Activated naive CD4-positive, alpha-beta T cell (primary cell): ENCODE measurements at regions not wholly inside any gene's neighbourhood (a gene's known extent, or its start where the extent isn't known, plus 50 kb on each side); places are given as distances from the start of the nearest gene placed in this dataset.

ENCODE experiments used
- DNase-seq, 4 experiments: peaks; one replicate each; lab custom pipeline; 2025; lab: John Stamatoyannopoulos, UW

DNA sequence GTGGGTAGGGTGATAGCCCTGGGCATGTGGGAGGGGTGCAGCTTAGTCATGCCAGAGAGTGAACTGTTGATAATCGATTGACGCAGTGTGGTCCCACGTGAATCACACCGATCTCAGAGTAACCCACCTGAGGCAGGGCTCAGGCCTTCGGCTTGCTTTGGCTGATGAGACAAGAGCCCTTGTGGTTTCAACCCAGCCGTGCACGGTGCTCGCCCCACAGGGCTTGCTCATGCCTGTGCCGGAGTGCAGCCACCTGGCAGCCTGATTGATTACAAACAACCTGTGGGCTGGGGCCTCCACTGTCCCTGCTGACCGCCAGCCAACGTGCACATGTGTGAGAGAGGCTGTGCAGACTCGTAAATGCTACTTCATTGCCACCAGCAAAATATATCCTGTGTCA, 144.9 kb upstream of the ADARB2 start:
- no peak for DNase-seq

DNA sequence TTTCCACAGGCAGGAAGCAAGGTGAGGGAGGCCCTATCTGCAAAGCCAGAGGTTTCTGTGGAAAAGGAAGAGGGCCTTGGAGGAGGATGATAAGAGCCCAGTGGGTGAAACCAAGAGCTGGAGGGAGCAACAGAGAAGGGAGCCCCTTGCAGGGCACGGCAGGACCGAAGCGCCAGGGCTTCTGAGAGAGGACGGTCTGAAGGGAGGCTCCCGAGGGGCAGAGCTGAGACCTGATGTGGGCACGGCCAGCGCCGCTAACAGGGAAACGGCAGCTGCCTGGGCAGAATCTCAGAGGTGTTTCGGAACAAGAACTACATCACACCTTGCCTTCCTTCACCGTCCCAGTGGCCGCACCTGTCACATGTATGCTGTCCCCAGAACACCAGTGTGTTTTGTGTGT, 144.3 kb upstream of the ADARB2 start:
- no peak for DNase-seq

GRCh38 chr10:1874533-1874932, 137.2 kb upstream of the ADARB2 start:
- DNase-seq: no peak

DNA sequence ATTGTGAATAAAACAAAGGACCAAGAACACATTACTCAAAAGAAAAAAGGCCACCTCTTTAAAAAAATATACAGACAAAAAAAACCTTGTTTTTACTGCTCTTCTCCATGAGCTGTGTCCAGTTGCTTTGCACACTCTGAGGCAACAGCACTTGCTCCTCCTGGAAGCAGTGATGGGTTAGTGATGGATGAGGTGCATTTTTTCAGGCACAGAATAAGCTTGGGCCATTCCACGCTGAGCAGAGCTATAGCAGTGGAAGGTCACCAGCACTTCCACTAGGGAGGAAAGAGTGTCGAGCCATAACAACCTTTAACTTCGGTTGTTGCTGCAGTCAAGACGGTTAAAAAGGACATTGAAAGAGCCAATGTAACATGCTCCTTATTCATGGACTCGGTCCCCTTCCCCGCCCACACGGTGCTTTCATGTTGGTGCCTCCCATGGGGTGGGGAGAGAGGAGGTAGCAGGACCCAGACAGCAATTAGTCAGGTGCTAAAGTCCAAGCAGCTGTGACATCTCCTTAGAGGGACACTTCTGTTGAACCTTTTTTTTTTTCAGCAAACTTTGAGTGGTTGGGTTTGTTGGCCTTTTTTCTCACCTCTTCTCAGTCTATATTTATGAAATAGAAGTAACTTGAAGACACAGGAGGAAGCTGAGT, 136.5 kb upstream of the ADARB2 start:
- no peak for DNase-seq

- DNase-seq: no peak
These were observed 134.9 kb upstream of the ADARB2 start for GRCh38 chr10:1872151-1872726.

- no peak for DNase-seq
These were observed 133.2 kb upstream of the ADARB2 start for GRCh38 chr10:1870491-1870890.

- DNase-seq: no peak
These were observed 132.5 kb upstream of the ADARB2 start for GRCh38 chr10:1869861-1870260.

DNA sequence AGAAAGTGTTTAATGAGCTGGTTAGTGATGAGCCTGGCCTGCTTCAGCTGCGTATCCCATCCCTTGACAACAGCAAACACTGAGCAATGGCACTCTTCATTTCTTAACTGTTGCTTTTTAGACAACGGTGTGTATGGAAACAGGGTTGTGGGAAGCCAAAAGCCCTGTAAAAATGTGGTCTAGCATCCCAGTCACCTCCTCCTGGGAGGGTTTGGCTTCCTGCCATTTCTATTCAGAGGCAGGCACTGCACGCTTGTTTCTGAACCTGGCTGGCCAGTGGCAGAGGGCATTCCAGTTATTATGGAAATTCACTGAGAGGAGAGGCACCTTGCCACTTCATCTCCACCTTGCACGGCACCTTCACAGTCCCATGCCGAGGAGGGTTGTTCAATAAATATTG, 123.0 kb upstream of the ADARB2 start:
- DNase-seq: no peak

GRCh38 chr10:1858547-1858946, 121.2 kb upstream of the ADARB2 start:
- no peak for DNase-seq

GRCh38 chr10:1858048-1858447, 120.7 kb upstream of the ADARB2 start:
- DNase-seq: no peak

DNA sequence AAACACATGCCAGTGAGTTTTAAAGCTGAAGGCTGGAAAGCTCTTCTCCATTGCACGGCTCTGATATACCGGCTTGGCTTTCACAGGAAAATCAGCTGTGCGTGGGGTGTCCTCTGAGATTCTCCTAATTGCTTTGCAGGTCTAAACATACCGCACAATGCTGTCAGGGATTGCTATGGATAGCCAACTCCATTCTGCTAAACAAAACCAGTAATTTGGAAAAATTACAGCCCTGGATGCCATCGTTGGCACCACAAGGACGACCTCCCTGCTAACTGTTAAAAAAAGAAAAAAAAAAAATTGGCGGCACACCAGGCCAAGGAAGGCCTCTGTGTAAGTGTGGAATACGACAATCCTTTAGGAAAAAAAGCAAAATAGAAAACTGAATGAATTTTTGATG, 118.6 kb upstream of the ADARB2 start:
- no peak for DNase-seq

GRCh38 chr10:1854271-1854670, 116.9 kb upstream of the ADARB2 start:
- DNase-seq: no peak

DNA sequence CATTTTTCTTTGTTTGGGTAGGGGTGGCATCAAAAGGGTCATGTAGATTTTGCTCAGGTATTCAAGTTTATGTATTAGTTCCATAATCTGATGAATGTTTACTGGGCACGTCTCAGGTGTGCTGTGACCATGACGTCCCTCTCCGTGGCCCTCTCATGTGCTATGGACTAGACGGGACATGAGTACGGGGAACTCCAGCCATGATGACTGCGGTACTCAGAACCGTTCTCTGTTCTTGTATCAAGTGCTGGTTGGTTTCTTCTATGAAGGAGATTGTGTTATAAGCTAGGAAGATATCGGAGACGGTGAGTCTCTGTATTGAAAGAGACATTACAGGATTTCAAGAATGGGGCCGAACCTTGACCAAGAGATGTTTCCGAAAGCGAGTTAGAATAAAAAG, 116.5 kb upstream of the ADARB2 start:
- no peak for DNase-seq

DNA sequence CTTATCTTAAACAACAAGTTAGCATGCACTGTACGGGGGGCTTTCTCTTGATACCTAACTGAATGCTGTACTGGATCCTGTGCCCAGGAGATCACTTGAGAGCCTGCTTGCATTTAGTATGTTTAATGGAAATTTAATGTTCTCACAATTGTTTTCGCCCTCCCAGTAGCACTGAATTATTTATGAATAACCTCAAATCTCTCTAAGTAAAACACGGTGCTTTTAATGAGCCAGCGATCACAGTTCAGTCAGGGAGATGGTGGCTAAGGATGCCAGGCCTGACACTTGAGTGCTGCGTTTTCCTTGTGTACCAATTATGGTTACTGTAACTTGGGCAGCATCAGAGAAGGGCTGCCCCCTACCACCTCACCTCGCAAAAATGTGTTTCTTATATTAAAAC, 115.5 kb upstream of the ADARB2 start:
- no peak for DNase-seq

DNA sequence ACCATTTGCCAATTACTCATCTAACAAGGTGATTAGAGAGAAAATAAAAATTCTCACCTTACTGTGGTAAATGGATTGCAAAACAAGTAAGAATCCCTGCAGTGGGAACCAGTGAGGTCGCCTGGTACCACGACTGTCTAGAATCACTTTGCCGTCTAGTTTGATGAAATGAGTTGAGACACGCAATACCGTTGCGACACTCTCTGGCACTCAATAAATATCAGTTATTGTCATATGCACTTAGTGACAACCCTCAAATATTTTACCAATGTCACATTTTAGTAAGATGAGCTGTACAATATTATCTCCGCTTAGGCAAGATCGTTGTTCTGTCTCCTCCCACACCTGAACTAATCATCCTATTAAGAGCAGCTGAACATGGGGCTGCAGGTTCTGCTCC, 114.4 kb upstream of the ADARB2 start:
- DNase-seq: no peak

GRCh38 chr10:1850971-1851527, 113.7 kb upstream of the ADARB2 start:
- no peak for DNase-seq

DNA sequence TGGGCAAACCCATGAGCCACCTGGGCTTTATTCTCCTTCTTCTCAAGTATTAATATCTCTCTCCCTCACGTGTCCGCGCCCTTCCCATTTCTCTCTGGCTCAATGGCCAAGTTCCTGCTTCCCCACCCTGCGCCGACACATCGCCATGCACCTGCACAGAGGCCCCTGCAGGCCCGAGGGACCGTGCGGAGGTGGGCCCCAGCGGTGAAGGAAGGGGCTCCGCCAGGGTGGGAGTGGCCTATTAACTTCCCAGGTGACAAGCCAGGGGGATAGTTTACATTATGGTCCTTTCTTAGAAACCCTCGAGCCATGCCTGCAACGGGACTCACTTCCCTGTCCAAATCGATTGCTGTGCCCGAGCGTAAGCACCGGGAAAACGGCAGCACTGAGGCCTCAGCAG, 110.0 kb upstream of the ADARB2 start:
- DNase-seq: no peak

- DNase-seq: no peak
These were observed 108.7 kb upstream of the ADARB2 start for GRCh38 chr10:1846032-1846431.

- DNase-seq: no peak
These were observed 104.4 kb upstream of the ADARB2 start for GRCh38 chr10:1841759-1842158.

GRCh38 chr10:1829712-1830111, 92.4 kb upstream of the ADARB2 start:
- DNase-seq: no peak

GRCh38 chr10:1824928-1825327, 87.6 kb upstream of the ADARB2 start:
- DNase-seq: no peak

DNA sequence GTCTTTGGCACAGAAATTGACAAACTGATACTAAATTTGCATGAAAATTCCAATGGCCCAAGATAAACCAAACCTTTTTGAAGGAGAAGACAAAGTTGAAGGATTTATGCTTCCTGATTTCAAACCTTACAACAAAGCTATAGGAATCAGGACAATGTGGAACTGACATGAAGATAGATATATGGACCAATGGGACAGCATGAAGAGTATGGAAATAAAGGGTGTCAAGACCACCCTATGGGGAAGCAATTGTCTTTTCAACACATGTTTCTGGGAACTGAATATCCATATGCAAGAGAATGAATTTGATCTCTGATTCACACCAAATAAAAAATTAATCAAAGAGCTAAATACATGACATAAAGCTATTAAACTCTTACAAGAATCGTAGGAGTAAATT, 77.2 kb upstream of the ADARB2 start:
- no peak for DNase-seq

DNA sequence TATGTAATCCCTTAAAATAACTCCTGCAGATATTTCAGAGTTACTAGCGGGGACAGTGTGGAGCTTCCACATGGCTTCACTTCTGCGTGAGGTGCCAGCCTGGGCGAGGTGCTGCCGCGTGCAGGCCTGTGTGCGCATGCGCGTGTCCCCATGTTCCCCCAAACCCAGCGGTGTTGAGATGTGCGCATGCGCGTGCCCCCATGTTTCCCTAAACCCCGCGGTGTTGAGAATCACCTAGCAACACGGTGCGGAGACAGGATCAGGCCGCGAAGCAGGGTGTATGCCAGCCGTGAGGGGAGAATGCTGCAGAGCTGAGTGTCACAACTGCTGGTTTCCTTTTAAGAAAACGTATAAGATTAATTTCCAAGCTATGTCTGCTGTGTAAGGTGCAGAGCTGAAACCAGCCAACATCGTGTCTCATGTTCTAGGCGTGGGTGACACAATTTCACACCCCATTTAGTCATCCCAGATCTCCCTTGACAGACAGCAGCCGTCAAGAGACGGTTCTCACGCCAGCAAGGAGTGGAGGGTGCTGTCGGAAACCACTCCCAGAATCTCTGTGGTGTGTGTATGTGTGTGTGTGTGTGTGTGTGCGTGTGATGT, 71.9 kb upstream of the ADARB2 start:
- DNase-seq: no peak

DNA sequence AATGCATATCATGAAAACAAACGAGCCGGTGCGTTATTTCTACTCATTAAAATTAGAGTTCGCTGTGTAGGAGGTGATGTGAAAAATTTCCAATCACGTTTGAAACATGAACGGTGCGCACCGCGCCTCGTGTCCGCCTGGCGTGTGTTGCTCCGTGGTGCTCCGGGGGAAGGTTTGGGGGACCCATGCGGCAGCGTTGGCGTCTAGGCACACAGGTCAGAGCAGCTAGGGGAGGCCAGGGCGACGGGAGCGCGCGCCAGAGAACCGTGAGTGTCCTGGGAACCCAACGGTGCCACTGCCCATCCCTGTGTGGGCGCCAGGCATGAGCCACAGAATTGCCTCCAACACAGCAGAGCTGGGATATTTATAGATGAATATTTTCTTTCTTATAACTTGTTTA, 70.6 kb upstream of the ADARB2 start:
- no peak for DNase-seq
